NCI-H2107 (cell line): ENCODE measurements at regions not wholly inside any gene's neighbourhood (a gene's known extent, or its start where the extent isn't known, plus 50 kb on each side); places are given as distances from the start of the nearest gene placed in this dataset.
"Not testable (repeated sequence)": the region's sequence is repeated elsewhere in the genome, so short reads cannot be mapped to it uniquely, and the experiment has no call there.

Experiments
- DNase-seq: peaks from one replicate; lab custom pipeline; 2025; lab: John Stamatoyannopoulos, UW

GRCh38 chr9:21694424-21694823 lies 108.0 kb upstream of the MTAP start:
- DNase-seq: no peak

- no peak for DNase-seq
These were observed 107.0 kb upstream of the MTAP start for GRCh38 chr9:21695443-21695842.

GRCh38 chr9:21695874-21696341 lies 106.5 kb upstream of the MTAP start:
- no peak for DNase-seq

GRCh38 chr9:21696411-21696871 lies 106.0 kb upstream of the MTAP start:
- no peak for DNase-seq

- no peak for DNase-seq
These were observed 94.2 kb upstream of the MTAP start for GRCh38 chr9:21708260-21708711.

- no peak for DNase-seq
These were observed 93.6 kb upstream of the MTAP start for GRCh38 chr9:21708856-21709255.

DNA sequence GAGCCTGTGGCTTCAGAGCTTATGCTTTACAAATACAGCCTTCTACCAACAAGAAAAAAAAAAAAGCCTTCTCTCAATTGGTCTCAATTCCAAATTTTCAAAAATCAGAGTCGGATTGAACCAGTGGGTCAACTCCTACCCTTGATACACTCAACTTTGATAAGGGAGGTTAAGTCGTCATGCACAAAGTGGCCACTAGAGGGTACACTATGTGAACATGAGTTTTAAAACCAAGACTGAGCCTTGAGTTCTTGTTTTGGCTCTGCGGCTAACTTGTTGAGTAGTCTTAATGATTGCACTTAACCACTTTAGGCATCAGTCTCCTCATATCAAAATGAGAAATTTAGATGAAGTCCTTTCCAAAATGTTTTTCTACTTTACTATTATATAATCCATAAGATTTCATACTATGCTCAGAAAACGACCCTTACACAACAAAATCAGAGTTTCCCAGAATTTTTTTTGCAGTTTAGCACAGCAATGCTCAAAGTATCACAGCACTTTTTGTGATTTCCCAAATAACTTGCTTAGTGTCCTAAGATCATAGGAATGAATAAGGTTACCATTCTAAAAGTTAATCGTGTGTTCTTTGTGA lies 92.9 kb upstream of the MTAP start:
- DNase-seq: peak; percentile 40

DNA sequence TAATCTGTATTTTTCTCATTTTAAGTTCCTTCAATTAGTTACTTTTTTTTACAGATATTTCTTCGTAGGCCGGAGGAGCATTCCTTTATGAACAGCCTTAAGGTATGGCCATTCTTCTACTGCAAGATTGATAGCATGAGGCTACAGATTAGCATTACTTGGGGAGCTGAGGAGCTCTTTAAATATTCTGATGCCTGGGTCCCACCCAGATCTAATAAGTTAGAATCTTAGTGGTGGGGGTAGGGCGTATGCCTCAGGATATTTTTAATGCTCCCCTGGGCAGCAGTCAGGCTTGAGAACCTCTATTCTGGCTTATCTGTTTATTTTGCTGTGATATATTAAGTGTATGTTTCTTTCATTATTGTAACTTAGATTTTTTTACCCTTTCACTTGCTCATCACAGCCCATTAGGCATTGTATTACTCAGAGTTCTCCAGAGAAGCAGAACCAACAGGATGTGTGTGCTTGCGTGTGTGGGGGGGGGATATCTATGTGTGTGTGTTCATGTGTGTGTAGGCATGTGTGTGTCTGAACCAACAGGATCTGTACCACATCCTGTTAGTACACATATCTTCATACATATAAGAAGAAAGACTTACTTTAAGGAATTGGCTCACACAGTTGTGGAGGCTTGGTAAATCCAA lies 91.8 kb upstream of the MTAP start:
- no peak for DNase-seq

- DNase-seq: no peak
These were observed 90.9 kb upstream of the MTAP start for GRCh38 chr9:21711504-21711903.

DNA sequence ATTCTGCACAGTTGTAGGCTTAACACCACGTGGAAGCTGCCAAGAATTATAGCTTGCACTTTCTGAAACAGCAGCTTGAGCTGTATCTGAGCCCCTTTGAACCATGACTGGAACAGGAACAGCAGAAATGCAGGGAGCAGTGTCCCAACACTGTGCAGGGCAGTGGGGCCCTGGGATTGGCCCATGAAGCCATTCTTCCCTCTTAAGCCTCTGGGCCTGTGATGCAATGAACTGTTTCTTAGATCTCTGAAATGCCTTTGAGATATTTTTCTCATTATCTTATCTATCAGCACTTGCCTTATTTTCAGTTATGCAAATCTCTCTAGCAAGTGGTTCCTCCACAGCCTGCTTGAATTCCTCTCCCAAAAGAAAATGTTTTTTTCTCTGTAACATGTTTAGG lies 87.0 kb upstream of the MTAP start:
- no peak for DNase-seq

DNA sequence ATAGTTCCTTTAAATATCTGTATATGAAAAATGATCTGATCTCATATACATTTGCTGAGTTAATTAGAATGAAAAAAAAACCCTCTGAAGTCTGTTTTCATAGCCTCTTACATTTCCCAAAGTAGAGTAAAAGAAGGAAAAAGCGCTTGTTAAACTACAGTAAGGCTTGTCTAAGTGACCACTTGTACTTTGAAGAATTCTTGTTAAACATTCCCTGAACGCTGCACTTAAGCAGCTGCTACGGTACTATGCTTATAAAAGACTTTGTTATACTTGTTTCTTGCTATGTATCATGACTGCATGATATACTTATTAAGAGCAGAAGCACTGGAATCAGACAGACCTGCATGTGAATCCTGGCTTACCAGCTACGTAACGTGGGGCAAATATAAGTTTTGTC lies 81.7 kb upstream of the MTAP start:
- no peak for DNase-seq

DNA sequence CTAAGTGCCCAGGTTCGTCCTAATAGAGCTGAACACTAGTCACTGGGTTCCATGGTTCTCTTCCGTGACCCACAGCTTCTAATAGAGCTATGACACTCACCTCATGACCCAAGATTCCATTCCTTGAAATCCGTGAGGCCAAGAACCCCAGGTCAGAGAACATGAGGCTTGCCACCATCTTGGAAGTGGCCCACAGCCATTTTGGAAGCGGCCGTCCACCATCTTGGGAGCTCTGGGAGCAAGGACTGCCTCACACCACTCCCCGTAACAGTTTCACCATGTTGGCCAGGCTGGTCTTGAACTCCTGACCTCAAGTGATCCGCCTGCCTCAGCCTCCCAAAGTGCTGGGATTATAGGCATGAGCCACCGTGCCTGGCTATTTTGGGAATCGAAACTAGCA lies 75.0 kb upstream of the MTAP start:
- not testable (repeated sequence) for DNase-seq

GRCh38 chr9:21728781-21729180 lies 73.7 kb upstream of the MTAP start:
- DNase-seq: no peak

GRCh38 chr9:21729648-21730047 lies 72.8 kb upstream of the MTAP start:
- no peak for DNase-seq

DNA sequence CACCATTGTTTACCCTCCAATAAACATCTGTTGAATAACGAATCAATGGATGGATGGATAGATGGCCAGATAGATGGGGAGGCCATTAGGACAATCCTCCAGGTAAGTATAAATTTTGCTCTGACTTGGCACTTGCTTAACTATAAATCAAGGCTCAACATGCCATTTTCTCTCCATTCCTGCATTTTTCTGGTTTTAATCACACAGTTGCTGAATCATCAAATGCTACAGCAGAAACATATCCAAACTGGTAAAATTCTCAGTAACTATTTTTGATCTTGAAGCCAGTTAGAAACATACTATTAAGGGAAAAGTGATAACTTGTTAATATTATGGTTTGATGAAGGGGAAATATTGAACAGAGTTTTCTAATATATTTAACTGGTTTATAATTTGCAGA lies 71.5 kb upstream of the MTAP start:
- no peak for DNase-seq

DNA sequence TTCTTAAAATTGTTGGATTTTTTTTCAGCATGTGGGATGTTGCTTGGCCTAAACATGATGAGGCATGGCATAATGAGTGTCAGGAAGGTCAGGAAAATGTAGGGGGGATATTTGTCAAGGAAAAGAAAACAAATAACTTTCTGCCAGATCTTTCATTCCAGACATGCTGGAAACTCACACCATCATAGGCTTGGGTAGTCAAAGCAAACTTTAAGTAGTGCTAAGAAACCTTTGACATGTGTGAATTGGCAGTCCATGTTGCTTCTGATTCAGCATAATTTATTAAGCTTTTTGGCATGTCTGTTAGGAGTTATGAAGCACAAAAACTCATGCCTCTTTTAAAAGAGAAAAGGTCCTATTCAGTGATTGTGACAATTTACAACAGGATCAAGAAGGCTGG lies 61.3 kb upstream of the MTAP start:
- no peak for DNase-seq

- no peak for DNase-seq
These were observed 58.1 kb upstream of the MTAP start for GRCh38 chr9:21744320-21744719.

GRCh38 chr9:21744841-21745240 lies 57.6 kb upstream of the MTAP start:
- no peak for DNase-seq

DNA sequence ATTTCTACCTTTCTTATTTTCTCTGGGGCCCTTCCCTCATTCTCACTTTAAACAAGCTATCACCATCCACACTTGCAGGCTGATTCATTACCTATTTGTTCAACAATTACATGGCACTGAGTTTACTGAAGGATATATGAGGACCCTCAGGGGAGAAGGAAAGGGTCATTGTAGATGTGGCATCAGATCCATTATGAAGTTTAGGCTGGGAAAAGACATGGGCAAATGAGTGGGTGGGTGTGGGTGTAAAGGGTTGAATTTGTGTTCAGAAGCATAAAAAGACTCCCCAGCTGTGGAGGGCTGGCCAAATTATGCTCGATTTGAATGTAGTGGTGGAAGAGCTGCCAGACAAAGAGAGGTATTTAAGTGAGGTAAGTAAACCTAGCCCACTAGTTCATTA lies 55.9 kb upstream of the MTAP start:
- no peak for DNase-seq

- no peak for DNase-seq
These were observed 55.3 kb upstream of the MTAP start for GRCh38 chr9:21747175-21747574.

GRCh38 chr9:21750021-21750735 lies 52.3 kb upstream of the MTAP start:
- no peak for DNase-seq

- DNase-seq: no peak
These were observed 50.4 kb upstream of the MTAP start for GRCh38 chr9:21751998-21752397.
